Activated CD8-positive, alpha-beta memory T cell treated with anti-CD3 and anti-CD28 coated beads for 48 hours (primary cell): ENCODE measurements at regions not wholly inside any gene's neighbourhood (a gene's known extent, or its start where the extent isn't known, plus 50 kb on each side); places are given as distances from the start of the nearest gene placed in this dataset.
"Not testable (repeated sequence)": the region's sequence is repeated elsewhere in the genome, so short reads cannot be mapped to it uniquely, and the experiment has no call there.

ENCODE experiments used
- DNase-seq, 3 experiments: peaks; one replicate each; pipeline ENCODE4 v3.0.0-alpha.2; 2020; ENCODE audit warnings: low read depth in 2 of 3, low spot score in 2 of 3

- no peak for DNase-seq
Measured at GRCh38 chr5:152688561-152689249, 283.6 kb upstream of the NMUR2 start.

GRCh38 chr5:152689250-152689711, 284.2 kb upstream of the NMUR2 start:
- no peak for DNase-seq

GRCh38 chr5:152694231-152694630, 289.2 kb upstream of the NMUR2 start:
- no peak for DNase-seq

GRCh38 chr5:152701305-152701949, 296.3 kb upstream of the NMUR2 start:
- no peak for DNase-seq

- no peak for DNase-seq
Measured at GRCh38 chr5:152704286-152704685, 299.2 kb upstream of the NMUR2 start.

GRCh38 chr5:152711801-152712388, 306.8 kb upstream of the NMUR2 start:
- no peak for DNase-seq

- DNase-seq = no peak
Measured at GRCh38 chr5:152717393-152717792, 312.3 kb upstream of the NMUR2 start.

GRCh38 chr5:152723482-152723881, 318.4 kb upstream of the NMUR2 start:
- no peak for DNase-seq

GRCh38 chr5:152730176-152730575, 325.1 kb upstream of the NMUR2 start:
- no peak for DNase-seq

- no peak for DNase-seq
Measured at GRCh38 chr5:152736906-152737305, 331.8 kb upstream of the NMUR2 start.

- DNase-seq = no peak
Measured at GRCh38 chr5:152739916-152740315, 334.8 kb upstream of the NMUR2 start.

- DNase-seq = not testable (repeated sequence)
Measured at GRCh38 chr5:152741126-152741525, 336.0 kb upstream of the NMUR2 start.

GRCh38 chr5:152787709-152788217, 382.7 kb upstream of the NMUR2 start:
- DNase-seq = not testable (repeated sequence)

- no peak for DNase-seq
Measured at GRCh38 chr5:152801886-152802285, 396.8 kb upstream of the NMUR2 start.

GRCh38 chr5:152804179-152804578, 399.1 kb upstream of the NMUR2 start:
- DNase-seq = no peak

GRCh38 chr5:152811988-152812387, 406.9 kb upstream of the NMUR2 start:
- DNase-seq = no peak

- DNase-seq = no peak
Measured at GRCh38 chr5:152813526-152813925, 408.4 kb upstream of the NMUR2 start.

GRCh38 chr5:152819891-152820290, 414.8 kb upstream of the NMUR2 start:
- no peak for DNase-seq

- no peak for DNase-seq
Measured at GRCh38 chr5:152824316-152824715, 419.2 kb upstream of the NMUR2 start.

GRCh38 chr5:152838241-152838786, 433.2 kb upstream of the NMUR2 start:
- no peak for DNase-seq

- no peak for DNase-seq
Measured at GRCh38 chr5:152844713-152845112, 439.6 kb upstream of the NMUR2 start.

- DNase-seq = no peak
Measured at GRCh38 chr5:152853361-152853760, 448.3 kb upstream of the NMUR2 start.
